ACC112 (cell line): ENCODE measurements at regions not wholly inside any gene's neighbourhood (a gene's known extent, or its start where the extent isn't known, plus 50 kb on each side); places are given as distances from the start of the nearest gene placed in this dataset.

Source experiments
- H2AFZ ChIP-seq: fragments of 200-600 bp; sonication (generic); one replicate; pipeline ENCODE4 v1.6.0; 2017; ENCODE audit warnings: antibody characterized with exemption, low read length; ENCODE audit not compliant: unreplicated experiment
- H3K27ac ChIP-seq: fragments of 200-600 bp; sonication (generic); 2 replicates; pipeline ENCODE4 v1.5.1; 2014; ENCODE audit warnings: low read depth, mild to moderate bottlenecking, antibody characterized with exemption, low read length, moderate library complexity
- H3K27me3 ChIP-seq: fragments of 200-600 bp; sonication (generic); 2 replicates; pipeline ENCODE4 v1.6.1; 2014; ENCODE audit warnings: mild to moderate bottlenecking, antibody characterized with exemption, low read length, moderate library complexity, mixed read lengths; ENCODE audit not compliant: insufficient read depth
- H3K36me3 ChIP-seq: fragments of 200-600 bp; sonication (generic); 2 replicates; pipeline ENCODE4 v1.6.1; 2016; ENCODE audit warnings: mild to moderate bottlenecking, antibody characterized with exemption, low read length, moderate library complexity, mixed read lengths; ENCODE audit not compliant: insufficient read depth
- H3K4me1 ChIP-seq: fragments of 200-600 bp; sonication (generic); one replicate; pipeline ENCODE4 v1.6.1; 2016; ENCODE audit warnings: low read length, mixed read lengths; ENCODE audit not compliant: insufficient read depth, unreplicated experiment, control insufficient read depth
- H3K4me3 ChIP-seq: fragments of 200-600 bp; sonication (generic); 2 replicates; pipeline ENCODE4 v1.5.1; 2014; ENCODE audit warnings: mild to moderate bottlenecking, low read depth, low read length
- H3K79me2 ChIP-seq: fragments of 200-600 bp; sonication (generic); one replicate; pipeline ENCODE4 v1.6.0; 2016; ENCODE audit warnings: low read length; ENCODE audit not compliant: control insufficient read depth, unreplicated experiment, insufficient read depth

GRCh38 chr1:187951817-187952216, 1123.1 kb downstream of the PLA2G4A start:
- Histone ChIP-seq H3K4me3 (no peak overlapping the region), H3K79me2 (no peaks in the 10 kb centered on the region), H3K27me3 (no peaks in the 10 kb centered on the region), H3K4me1 (no peaks in the 10 kb centered on the region), H2AFZ (no peak overlapping the region), H3K27ac (no peak overlapping the region), H3K36me3 (peaks cover 5% of the 10 kb centered on the region)

GRCh38 chr1:187952446-187952845, 1123.7 kb downstream of the PLA2G4A start:
- peaks cover 5% of the 10 kb centered on the region for H3K36me3 ChIP-seq
- no peak overlapping the region for H3K4me3 ChIP-seq
- no peaks in the 10 kb centered on the region for H3K4me1 ChIP-seq
- no peaks in the 10 kb centered on the region for H3K79me2 ChIP-seq
- H3K27me3 ChIP-seq: no peaks in the 10 kb centered on the region
- H2AFZ ChIP-seq: no peak overlapping the region
- H3K27ac ChIP-seq: no peak overlapping the region

GRCh38 chr1:187956975-187957374, 1128.2 kb downstream of the PLA2G4A start:
- no peak overlapping the region for H3K27ac ChIP-seq
- no peak overlapping the region for H3K4me3 ChIP-seq
- H3K27me3 ChIP-seq: no peaks in the 10 kb centered on the region
- H3K79me2 ChIP-seq: no peaks in the 10 kb centered on the region
- H2AFZ ChIP-seq: no peak overlapping the region
- no peaks in the 10 kb centered on the region for H3K4me1 ChIP-seq
- no peaks in the 10 kb centered on the region for H3K36me3 ChIP-seq

GRCh38 chr1:187958207-187958606, 1129.5 kb downstream of the PLA2G4A start:
- Histone ChIP-seq H3K27me3 (no peaks in the 10 kb centered on the region), H3K4me3 (no peak overlapping the region), H3K27ac (no peak overlapping the region), H2AFZ (no peak overlapping the region), H3K4me1 (no peaks in the 10 kb centered on the region), H3K36me3 (no peaks in the 10 kb centered on the region), H3K79me2 (no peaks in the 10 kb centered on the region)

GRCh38 chr1:187959062-187959461, 1130.3 kb downstream of the PLA2G4A start:
- Histone ChIP-seq H2AFZ (no peak overlapping the region), H3K79me2 (no peaks in the 10 kb centered on the region), H3K27me3 (no peaks in the 10 kb centered on the region)

GRCh38 chr1:187960125-187960638, 1131.4 kb downstream of the PLA2G4A start:
- Histone ChIP-seq H2AFZ (no peak overlapping the region), H3K27ac (no peak overlapping the region), H3K36me3 (no peaks in the 10 kb centered on the region), H3K27me3 (no peaks in the 10 kb centered on the region), H3K79me2 (no peaks in the 10 kb centered on the region), H3K4me1 (no peaks in the 10 kb centered on the region), H3K4me3 (no peak overlapping the region)

More at GRCh38 chr1:187959062-187959461, 1130.3 kb downstream of the PLA2G4A start:
- Histone ChIP-seq H3K36me3 (no peaks in the 10 kb centered on the region), H3K4me3 (no peak overlapping the region), H3K27ac (no peak overlapping the region), H3K4me1 (no peaks in the 10 kb centered on the region)

GRCh38 chr1:187961895-187962294, 1133.1 kb downstream of the PLA2G4A start:
- Histone ChIP-seq H3K4me3 (no peak overlapping the region), H3K4me1 (no peaks in the 10 kb centered on the region), H3K36me3 (no peaks in the 10 kb centered on the region), H3K27ac (no peak overlapping the region), H2AFZ (no peak overlapping the region), H3K27me3 (no peaks in the 10 kb centered on the region), H3K79me2 (no peaks in the 10 kb centered on the region)

GRCh38 chr1:187971851-187972250, 1143.1 kb downstream of the PLA2G4A start:
- H3K27me3 ChIP-seq: no peaks in the 10 kb centered on the region
- H3K79me2 ChIP-seq: no peaks in the 10 kb centered on the region
- no peaks in the 10 kb centered on the region for H3K36me3 ChIP-seq
- no peak overlapping the region for H3K27ac ChIP-seq
- peak overlapping the region; percentile 49 for H2AFZ ChIP-seq
- no peaks in the 10 kb centered on the region for H3K4me1 ChIP-seq
- no peak overlapping the region for H3K4me3 ChIP-seq

- no peak overlapping the region for H3K27ac ChIP-seq
Observed at GRCh38 chr1:187977298-187977697, 1148.5 kb downstream of the PLA2G4A start.

GRCh38 chr1:187985145-187985896, 1156.6 kb downstream of the PLA2G4A start:
- peak overlapping the region; percentile 91 for H2AFZ ChIP-seq
- no peaks in the 10 kb centered on the region for H3K27me3 ChIP-seq
- no peaks in the 10 kb centered on the region for H3K79me2 ChIP-seq
- H3K4me3 ChIP-seq: no peak overlapping the region
- H3K36me3 ChIP-seq: no peaks in the 10 kb centered on the region
- H3K27ac ChIP-seq: no peak overlapping the region
- no peaks in the 10 kb centered on the region for H3K4me1 ChIP-seq

More at GRCh38 chr1:187977298-187977697, 1148.5 kb downstream of the PLA2G4A start:
- Histone ChIP-seq H3K27me3 (no peaks in the 10 kb centered on the region), H2AFZ (no peak overlapping the region), H3K79me2 (no peaks in the 10 kb centered on the region), H3K4me3 (no peak overlapping the region), H3K36me3 (no peaks in the 10 kb centered on the region), H3K4me1 (no peaks in the 10 kb centered on the region)
